Frontal cortex (tissue), 3 donors: ENCODE measurements at regions not wholly inside any gene's neighbourhood (a gene's known extent, or its start where the extent isn't known, plus 50 kb on each side); places are given as distances from the start of the nearest gene placed in this dataset.
A peak's percentile ranks its signal among the peaks of the same experiment; 100 is the strongest.

Experiments
- DNase-seq, 2 donors: peaks; one replicate each; pipeline ENCODE4 v3.0.0; 2012; ENCODE audit warnings: low spot score in 2 of 2
- FAIRE-seq: peaks from 2 replicates; lab custom pipeline; 2012; peaks lifted over from hg19 to GRCh38; lab: Jason Lieb, UNC
- donor health status: control.
- donor health status: control.
- donor health status: control.

DNA sequence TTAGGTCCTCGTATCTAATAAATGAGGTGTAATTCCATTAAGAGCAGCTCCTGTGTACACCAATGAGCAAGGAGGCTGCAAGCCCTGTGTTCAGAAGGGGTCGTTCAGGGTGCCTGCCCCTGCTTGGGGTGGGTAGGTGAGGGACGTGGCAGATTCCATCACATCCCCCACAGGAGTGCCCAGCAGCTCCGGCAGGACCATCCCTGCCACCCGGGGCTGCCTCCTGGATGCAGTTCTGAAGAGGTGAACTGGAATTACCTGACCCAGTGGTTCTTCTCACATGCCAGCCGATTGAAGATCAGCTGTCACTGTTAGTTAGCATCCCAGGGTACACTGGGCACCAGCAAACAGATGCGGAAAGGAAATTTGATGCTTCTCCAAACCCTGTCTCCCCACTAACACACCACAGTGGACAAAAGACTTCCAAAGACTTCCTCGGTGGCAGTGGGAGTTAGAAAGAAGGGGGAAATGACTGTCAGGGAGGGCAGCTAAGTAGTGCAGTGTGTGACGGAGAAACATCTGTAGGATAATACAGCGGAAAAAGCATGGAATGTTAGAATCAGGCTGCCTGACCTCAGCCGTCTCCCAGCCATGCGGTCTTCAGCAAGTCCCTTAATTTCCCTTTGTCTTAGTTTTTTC lies 313.6 kb upstream of the ZMIZ1 start:
- DNase-seq (no peak), FAIRE-seq (no peak)

DNA sequence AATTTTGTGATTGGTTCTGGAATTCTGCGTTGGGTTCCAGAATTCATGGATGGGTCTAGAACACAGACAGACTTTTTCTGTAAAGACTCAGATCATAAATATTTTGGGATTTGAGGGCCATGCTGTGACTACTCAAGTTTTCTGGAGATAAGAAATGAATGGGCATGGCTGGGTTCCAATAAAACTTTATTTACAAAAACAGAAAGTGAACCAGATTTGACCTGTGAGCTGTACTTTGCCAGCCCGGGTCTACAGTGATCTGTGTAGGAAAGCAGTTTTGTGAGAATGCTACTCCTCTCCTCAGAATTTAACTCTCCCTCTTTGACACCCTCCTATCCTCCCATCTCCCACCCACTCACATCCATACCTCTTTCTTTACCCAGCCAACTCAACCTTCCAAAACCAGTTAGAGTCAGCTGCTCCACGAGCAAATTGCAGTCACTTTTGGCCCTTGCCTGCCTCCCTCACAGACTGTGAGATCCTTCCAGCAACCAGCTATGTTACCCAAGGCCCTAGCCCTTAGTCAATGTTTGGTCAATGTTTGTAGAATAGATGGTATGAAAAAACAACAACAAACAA lies 312.8 kb upstream of the ZMIZ1 start:
- DNase-seq (no peak), FAIRE-seq (no peak)

DNA sequence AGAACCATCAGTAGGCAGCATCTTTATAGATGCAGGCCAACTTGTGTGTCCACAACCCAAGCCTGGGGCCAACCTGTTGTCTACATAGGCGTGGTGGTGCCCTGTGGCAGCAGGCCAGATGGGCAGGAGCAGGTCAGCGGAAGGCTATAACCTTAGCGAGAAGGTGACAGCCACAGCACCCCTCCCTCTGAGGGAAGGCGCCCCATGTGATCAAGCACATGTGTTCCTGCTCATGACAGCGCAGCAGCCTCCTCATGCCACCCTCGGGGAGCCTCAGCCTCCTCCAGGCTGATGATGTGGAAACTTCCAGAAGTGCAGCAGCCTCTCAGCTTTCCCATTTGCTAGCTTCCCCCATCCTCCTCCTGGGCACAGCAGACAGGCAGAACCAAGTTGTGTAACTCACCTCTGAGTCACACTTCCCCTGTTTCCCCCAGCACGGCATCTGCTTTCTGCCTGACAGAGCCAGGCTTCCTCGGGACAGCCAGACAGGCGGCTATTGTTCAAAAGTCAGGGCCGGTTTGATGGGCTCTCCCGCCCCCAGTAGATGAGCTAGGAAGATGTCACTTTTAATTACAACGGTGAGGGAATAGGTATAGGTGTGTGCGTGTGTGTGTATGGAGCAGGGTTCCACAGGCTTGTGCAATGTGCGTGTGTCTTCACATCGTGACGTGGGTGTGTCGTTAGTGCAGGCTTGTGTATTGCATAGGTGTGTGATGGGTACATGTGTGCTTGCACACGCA lies 312.0 kb upstream of the ZMIZ1 start:
- FAIRE-seq = no peak
- peak; percentile 38 to 79 for DNase-seq

DNA sequence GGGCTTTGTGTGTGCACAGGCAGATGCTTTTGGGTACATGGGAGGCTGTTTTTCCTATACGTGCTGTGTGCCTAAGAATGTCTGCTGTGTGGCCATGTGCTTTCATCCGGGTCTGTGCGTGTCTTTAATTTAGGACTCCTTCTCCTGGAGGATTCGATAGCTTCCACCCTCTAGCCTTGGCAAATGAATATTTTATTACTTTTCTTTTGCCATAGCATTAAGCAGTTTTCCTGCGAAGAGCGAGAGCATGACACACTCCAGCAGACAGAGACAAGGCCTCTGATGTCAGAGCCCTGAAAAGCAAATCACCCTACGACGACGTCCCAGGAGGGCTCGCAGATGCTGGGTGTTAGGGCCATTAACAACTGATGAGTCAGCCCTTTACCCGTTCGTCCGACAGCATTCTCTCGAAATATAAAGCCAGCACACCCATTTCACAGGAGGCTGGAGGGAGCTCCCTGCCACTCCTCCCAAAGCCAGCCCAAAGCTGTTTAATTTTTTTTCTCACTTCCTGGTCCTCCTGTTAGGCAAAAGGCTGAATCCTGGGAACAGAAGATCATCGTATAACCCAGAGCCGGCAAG lies 311.3 kb upstream of the ZMIZ1 start:
- FAIRE-seq (no peak), DNase-seq (no peak)

DNA sequence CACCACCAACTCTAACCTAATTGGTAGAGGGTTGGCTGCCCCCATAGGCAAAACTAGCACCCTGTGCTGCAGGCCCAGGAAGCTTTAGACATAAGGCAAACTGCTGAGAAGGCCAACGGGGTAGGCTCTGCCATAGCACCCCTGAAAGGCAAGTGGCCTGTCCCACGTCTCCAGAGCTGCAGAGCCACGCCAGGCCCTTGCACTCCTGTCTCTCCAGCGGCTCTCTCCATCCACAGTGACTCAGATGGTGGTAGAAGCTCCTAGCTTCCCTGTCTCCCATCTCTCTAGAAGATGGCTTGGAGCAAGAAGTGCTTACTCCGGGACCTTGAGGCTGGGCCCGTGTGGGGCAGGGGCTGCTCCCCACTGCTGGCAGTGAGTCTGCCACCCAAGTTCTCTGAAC lies 310.6 kb upstream of the ZMIZ1 start:
- FAIRE-seq = no peak
- DNase-seq = no peak

DNA sequence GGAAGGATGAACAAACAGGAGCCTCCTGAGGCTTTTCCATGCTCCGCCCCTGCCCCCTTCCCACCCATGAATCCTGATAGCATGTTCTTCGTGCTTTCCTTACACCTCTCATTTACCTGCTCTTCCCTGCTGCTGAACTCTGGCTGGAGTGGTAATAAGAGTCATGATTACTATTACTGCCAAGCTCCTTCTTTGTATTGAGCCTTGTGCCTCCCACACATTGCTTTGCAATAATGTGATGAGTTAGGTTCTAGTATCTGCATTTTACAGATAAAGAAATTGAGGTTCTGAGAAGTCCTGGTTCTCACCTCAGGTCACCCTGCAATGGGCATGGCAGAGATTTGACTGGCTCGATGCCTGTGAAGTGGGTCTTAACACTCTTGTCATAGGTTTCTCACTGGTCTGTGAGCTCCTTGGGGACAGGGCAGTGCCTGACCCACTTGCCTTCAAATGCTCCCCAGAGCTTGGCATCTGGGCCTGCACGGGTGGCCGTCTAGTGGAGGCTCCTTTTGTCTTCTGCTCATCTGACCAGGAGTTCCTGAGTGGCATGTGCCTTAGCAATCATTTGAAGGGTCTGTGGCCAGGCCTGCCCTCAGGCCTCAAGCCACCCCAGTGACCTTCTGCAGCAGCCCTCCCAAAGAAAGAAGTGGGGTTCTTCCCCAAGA lies 309.2 kb upstream of the ZMIZ1 start:
- DNase-seq (no peak), FAIRE-seq (no peak)

DNA sequence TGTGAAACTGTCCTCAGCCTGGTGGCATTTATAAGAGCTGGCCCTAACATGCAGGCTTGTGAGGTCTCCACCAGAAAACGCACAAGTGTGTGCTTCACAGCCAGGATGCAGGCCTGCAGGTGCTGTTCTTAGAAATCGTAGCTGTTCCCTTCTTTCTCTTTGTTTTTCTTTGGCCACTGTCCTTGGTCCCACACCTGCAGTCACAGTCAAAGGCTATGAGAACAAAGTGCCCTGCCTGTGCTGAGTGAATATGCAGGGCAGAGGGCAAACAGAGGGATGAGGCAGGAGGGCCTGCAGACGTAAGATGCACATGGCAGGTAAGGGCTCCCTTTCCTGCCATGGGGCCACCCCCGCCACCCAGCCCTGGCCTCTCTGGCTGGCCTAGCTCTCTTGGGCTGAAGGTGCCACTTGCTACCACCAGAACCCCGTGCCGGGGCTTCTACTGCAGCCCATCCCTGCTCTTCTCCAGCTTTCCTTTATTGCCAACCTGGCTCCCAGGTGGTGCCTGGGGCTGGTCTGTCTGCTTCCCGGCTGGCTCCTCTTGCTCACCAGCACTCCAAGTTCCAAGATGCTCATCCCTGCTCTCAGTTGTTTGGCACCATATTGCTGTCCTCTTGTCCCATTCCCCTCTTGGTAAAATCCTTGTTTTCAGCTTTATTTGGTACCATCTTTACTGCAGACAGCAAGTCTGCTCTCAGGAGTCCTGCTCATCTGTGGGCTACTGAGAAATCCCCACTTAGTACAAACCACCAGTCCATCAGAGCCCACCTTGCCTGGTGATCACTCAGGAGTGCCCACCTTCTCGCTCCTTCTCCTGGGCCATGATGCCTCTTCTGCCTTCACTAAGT lies 308.1 kb upstream of the ZMIZ1 start:
- DNase-seq (no peak), FAIRE-seq (no peak)

DNA sequence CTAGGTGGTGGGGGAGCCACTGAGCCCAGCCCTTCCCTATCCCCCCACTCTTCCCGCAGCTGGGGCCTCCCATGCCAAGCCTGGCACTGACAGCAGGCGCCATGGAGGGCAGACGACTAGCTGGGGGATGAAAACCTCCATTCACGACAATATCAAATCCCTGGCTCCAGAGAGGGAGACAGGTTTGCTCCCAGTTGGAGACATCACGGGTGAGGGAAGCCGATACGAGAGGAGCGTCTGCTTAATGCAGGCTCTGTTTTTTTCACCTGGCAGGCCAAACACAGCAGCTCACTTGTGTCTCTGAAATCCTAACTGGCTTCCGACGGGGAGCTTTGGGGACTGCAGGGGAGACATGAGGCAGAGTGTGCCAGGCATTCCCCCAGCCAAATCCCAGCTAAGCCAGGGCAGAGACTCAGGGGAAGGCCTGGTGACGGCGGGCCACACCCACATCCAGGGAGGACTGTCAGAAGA lies 307.4 kb upstream of the ZMIZ1 start:
- DNase-seq (no peak), FAIRE-seq (no peak)

DNA sequence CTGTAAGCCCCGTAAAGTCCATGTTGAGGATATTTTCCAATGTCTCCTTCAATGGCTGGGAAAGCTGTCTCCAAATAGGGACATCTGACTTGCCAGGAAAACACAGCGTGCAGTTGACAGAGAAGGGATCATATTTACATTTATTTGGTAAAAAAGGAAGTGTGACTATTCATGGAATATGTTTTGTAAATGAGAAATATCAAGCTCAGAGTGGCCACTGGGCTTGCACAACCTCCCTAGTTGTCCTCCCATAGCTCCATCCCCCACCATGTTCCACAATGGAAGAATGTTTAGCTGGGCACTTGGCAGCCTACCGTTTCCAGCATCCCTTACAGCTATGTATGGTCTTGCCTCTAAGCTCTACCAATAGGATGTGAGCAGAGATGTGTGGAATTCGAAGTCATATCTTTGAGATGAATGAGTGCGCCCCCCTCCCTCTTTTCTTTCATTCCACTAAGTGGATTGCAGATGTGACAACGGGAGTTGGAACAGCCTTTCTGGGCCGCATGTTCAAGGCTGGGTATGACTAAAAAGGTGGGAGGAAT lies 306.6 kb upstream of the ZMIZ1 start:
- DNase-seq (no peak), FAIRE-seq (no peak)

DNA sequence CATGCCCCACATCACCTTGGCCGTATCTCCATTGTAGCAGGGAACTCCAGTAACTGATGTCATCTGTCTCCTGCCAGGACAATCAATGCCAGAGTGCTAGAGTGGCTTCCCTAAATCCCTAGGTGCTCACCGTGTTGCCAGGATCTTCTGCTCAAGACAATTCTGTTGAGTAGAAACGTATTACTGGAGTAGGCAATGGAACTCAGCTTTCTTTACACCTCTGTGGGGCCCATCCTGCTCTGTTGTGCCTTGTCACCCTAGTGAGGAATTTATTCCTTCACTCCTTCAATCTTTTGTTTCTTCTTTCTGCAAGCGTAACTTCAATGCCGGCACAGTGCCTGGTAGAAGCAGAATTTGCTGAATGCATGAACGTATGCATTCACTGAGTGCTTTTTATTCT lies 305.5 kb upstream of the ZMIZ1 start:
- no peak for FAIRE-seq

DNA sequence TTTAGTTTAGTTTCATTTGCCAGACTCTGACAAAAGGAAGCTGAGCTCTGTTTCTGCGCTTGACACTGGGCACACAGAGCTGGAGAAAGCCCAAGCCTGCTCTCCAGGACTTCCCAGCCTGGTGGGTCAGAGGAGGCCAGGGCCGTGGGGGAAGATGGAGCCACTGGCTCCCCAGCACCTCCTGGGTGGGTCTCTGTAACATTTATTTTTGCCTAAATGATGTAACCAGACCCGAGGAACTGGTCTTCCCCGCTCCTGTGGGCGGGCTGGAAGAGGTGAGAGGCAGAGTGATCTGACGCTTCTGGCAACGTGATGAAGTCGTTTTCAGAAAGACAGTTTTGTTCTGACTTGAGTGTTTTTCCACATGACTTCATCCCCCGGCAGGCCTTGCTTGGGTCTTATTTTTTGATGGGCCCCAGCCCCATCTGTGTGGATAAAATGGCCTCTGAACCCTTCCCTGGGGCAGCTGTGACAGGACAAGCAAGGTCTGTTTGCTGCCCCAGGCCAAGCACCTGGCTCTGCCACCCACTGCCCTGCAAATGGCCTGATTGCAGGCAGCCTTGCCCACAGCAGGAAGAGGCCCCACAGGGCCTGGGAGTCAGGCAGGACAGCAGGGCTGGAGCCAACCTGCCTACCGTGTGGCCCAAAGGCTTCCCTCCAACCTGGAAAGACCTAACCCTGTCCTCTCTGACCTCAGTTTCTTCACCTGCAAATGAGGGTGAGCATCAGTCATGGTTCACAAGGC lies 304.9 kb upstream of the ZMIZ1 start:
- FAIRE-seq (no peak), DNase-seq (peak in 1 of 2 donors; percentile 49)

More for the DNA sequence above, 305.5 kb upstream of the ZMIZ1 start:
- DNase-seq = no peak

DNA sequence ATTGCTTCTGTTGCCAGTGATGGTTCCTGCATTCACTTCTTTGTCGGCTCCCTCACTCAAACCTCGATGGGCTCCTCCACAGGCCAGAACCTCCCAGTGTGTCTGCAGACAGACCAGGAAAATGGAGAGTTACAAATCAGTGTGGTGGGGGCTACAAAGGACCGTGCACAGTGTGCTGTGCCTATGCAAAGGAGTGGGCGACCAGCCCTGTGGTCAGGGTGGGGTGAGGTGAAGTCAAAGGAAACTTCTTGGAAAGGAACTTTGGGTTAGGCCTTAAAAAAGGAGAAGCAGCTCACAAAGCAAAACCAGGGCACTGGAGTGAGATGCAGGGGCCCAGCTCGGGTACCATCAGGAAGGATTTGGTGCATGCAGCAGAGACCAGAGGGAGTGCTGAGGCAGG lies 304.3 kb upstream of the ZMIZ1 start:
- no peak for FAIRE-seq
- no peak for DNase-seq

DNA sequence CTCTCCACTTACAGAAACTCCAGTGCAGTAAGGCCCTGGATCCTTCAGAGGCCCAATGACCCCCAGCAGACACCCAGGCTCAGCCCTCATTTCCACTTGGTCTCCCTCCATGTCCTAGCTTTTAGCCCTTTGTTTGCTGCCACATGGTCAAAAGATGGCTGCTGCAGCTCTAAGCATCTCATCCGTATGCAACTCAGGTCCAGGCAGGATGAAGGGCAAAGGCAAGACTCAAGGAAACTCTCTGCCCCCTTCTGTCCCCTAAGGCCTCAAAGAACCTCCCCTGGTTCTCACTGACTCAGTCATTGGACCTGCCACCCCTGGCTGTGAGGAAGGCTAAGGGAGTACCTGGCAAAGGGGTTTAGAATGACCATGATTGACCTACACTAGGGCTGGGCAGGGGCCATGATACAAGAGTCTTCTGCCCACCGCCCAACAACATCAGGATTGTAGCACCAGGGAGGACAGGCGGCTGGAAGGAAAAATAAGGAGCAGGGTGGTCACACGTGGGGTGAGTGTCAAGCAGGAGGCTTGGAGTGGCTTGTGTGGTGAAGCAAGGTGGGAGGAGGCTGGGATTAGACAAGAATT lies 303.8 kb upstream of the ZMIZ1 start:
- DNase-seq (no peak), FAIRE-seq (no peak)

DNA sequence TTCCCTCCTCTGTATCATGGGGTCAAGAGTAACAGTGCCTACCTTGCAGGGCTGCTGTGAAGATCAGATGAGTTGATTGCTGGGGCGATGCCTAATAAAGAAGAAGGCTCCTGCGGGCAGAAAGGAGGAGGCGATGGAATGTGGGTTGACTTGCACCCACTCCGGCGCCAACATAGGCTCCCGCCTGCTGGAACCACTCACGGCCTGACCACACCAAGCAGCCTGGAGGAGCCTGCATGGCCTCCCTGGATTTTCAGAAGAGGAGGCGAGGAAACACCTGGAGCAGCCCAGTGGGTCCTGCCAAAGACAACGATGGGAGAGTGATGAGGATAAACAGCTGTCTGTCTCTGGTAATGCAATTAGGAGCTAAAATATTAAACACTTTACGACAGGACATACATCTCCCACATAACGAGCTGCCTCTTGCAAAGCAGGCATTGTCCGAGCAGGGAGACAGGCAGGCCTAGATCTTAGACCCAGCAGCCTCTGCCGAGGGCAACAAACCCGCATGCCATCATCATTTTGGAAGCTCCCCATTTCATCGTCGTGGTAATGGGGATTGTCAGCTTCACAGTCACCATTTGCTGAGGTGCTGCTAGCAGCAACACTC lies 302.9 kb upstream of the ZMIZ1 start:
- DNase-seq (no peak), FAIRE-seq (no peak)

DNA sequence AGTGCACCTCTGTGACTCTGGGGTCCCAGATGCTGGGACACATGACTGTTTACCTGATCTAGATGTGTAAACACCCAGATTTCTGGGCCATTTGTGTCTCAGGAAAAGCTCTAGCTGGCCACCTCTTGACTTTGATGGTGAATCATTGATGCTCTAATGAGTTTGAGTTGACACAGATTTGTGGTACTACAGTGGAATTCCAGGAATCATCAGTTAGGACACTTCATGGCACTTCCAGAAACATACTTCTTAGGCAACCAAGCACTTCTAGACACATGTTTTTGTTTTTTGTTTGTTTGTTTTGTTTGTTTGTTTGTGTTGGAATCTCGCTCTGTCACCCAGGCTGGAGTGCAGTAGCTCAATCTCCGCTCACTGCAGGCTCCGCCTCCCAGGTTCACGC lies 302.2 kb upstream of the ZMIZ1 start:
- FAIRE-seq (no peak), DNase-seq (no peak)

DNA sequence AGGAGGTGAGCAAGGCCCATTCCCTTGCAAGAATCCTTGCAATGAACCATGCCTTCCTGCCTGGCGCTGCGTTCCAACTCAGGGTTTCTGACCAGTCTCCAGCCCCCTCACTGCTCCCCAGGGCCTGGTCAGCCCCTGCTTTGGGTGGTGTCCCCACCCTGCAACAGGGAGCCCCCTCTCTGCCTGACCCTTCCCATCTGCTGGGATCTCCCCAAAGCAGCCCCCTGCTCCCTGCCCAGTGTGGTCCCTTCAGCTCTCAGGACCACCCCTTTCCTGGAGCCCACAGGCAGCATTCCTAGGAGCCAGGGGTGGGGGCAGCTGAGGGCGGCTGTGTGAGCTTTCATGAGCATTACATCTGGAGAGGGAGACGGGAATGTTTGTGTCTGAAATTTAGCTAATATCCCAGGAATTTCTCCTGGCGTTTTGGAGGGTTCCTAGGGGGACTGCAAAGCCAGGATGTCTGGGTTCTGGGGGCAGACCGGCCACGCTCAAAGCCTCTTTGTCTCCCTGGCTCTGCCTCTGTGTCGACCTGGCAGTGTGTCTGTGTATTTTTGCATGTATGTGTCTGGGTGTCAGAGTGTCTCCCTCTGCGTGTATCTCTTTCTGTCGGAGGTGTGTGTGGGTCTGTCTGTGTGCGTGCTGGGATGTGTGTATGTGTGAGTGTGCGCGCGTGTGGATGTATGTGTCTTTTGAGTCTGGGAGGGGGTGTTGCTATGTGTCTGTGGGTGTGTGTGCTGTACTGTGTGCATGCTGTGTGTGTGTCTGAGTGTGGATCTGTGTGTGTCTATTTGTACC lies 300.5 kb upstream of the ZMIZ1 start:
- FAIRE-seq (no peak), DNase-seq (no peak)

DNA sequence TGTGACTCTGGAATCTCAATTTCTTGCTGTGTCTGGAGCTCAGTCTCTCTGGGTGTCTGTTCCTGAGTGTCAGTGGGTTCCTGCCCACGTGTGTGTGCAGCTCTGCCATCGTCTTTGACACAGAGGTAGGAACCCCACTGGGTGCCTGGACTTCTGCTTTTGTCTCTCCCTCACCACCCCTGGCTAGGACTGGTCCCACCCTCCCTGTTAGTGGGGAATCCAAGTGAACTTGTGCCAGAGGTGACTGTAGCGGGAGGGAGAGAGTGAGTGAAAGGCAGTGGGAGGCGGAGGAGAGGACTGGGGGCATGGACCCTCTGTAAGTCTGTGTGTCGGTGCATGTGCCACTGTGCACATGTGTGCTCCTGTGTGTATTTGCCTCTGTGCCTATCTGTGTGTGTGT lies 299.9 kb upstream of the ZMIZ1 start:
- DNase-seq = no peak
- no peak for FAIRE-seq
